ENCODE measurements at regions not wholly inside any gene's neighbourhood (a gene's known extent, or its start where the extent isn't known, plus 50 kb on each side); places are given as distances from the start of the nearest gene placed in this dataset.

DNA sequence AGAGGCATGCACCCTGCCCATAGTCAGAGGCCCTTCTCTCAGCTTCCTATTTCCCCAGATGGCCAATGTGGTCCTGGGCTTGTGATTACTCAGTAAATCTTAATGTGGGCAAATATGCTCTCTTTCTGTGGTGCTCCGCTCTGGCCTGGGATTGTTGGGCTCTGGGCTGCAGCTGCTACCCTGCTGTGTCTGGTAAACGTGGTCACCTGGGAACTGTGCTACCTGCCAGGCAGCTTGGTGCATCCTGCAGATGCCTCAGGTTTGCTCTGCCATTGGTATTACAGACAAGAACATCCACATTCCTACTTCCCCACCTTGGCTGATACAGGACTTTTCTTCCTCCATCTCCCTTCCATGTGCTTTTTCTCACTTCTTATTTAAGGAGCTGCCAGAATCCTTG, 611.5 kb upstream of the IMPG1 start:
- no peak for DNase-seq (ENCODE audit: low spot score in 2 of 2, unreplicated experiment in 2 of 2)
- no peaks in the 10 kb centered on the region for H3K27me3 Mint-ChIP-seq (ENCODE audit: low read depth)
- no peak overlapping the region for H3K27ac Mint-ChIP-seq
- peaks cover 6% of the 10 kb centered on the region for H3K9me3 Mint-ChIP-seq
- H3K4me3 Mint-ChIP-seq = no peak overlapping the region
- no peaks in the 10 kb centered on the region for H3K36me3 Mint-ChIP-seq
- no peaks in the 10 kb centered on the region for H3K4me1 Mint-ChIP-seq
- TF ChIP-seq, protein P1, sequence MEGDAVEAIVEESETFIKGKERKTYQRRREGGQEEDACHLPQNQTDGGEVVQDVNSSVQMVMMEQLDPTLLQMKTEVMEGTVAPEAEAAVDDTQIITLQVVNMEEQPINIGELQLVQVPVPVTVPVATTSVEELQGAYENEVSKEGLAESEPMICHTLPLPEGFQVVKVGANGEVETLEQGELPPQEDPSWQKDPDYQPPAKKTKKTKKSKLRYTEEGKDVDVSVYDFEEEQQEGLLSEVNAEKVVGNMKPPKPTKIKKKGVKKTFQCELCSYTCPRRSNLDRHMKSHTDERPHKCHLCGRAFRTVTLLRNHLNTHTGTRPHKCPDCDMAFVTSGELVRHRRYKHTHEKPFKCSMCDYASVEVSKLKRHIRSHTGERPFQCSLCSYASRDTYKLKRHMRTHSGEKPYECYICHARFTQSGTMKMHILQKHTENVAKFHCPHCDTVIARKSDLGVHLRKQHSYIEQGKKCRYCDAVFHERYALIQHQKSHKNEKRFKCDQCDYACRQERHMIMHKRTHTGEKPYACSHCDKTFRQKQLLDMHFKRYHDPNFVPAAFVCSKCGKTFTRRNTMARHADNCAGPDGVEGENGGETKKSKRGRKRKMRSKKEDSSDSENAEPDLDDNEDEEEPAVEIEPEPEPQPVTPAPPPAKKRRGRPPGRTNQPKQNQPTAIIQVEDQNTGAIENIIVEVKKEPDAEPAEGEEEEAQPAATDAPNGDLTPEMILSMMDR (IDR thresholded peaks at IDR 0.05; ENCODE audit: unreplicated experiment) = no peak

GRCh38 chr6:76682842-76683241, 610.4 kb upstream of the IMPG1 start:
- no peak for DNase-seq (ENCODE audit: low spot score in 2 of 2, unreplicated experiment in 2 of 2)
- Mint-ChIP-seq H3K4me1 (no peaks in the 10 kb centered on the region), H3K36me3 (no peaks in the 10 kb centered on the region), H3K27me3 (ENCODE audit: low read depth) (no peaks in the 10 kb centered on the region), H3K27ac (no peak overlapping the region), H3K9me3 (no peaks in the 10 kb centered on the region), H3K4me3 (no peak overlapping the region)
- TF ChIP-seq, protein P1 (IDR thresholded peaks at IDR 0.05; ENCODE audit: unreplicated experiment) = peak; percentile 70

DNA sequence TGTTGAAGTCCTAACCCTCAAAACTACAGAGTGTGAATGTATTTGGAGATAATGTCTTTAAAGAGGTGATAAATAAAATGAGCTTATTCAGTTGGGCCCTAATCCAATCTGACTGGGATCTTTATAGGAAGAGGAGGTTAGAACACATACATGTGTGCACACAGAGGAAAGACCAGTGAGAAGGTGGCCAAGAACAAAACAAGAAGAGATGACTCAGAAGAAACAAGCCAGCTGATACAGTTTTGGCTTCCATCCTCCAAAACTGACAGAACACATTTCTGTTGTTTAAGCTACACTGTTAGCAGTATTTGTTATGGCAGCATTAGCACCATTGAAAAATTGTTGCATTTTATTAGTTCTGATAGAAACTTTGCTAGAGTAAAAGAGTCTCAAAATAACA, 609.3 kb upstream of the IMPG1 start:
- Mint-ChIP-seq H3K9me3 (no peaks in the 10 kb centered on the region), H3K27ac (no peak overlapping the region), H3K36me3 (no peaks in the 10 kb centered on the region), H3K27me3 (ENCODE audit: low read depth) (no peaks in the 10 kb centered on the region), H3K4me1 (no peaks in the 10 kb centered on the region), H3K4me3 (no peak overlapping the region)
- no peak for DNase-seq (ENCODE audit: low spot score in 2 of 2, unreplicated experiment in 2 of 2)
- TF ChIP-seq, protein P1 (IDR thresholded peaks at IDR 0.05; ENCODE audit: unreplicated experiment) = no peak

GRCh38 chr6:76677017-76677416, 604.6 kb upstream of the IMPG1 start:
- no peaks in the 10 kb centered on the region for H3K4me1 Mint-ChIP-seq
- TF ChIP-seq, protein P1 (IDR thresholded peaks at IDR 0.05; ENCODE audit: unreplicated experiment) = no peak
- no peaks in the 10 kb centered on the region for H3K36me3 Mint-ChIP-seq
- H3K27me3 Mint-ChIP-seq (ENCODE audit: low read depth) = no peaks in the 10 kb centered on the region
- DNase-seq (ENCODE audit: low spot score in 2 of 2, unreplicated experiment in 2 of 2) = no peak
- H3K9me3 Mint-ChIP-seq = no peaks in the 10 kb centered on the region
- H3K27ac Mint-ChIP-seq = no peak overlapping the region
- no peak overlapping the region for H3K4me3 Mint-ChIP-seq

GRCh38 chr6:76671751-76672150, 599.3 kb upstream of the IMPG1 start:
- no peaks in the 10 kb centered on the region for H3K4me1 Mint-ChIP-seq
- TF ChIP-seq, protein P1 (IDR thresholded peaks at IDR 0.05; ENCODE audit: unreplicated experiment) = no peak
- DNase-seq (ENCODE audit: low spot score in 2 of 2, unreplicated experiment in 2 of 2) = no peak
- H3K27me3 Mint-ChIP-seq (ENCODE audit: low read depth) = no peaks in the 10 kb centered on the region
- H3K9me3 Mint-ChIP-seq = no peaks in the 10 kb centered on the region
- no peaks in the 10 kb centered on the region for H3K36me3 Mint-ChIP-seq
- no peak overlapping the region for H3K27ac Mint-ChIP-seq
- H3K4me3 Mint-ChIP-seq = no peak overlapping the region

- no peaks in the 10 kb centered on the region for H3K27me3 Mint-ChIP-seq (ENCODE audit: low read depth)
- no peak overlapping the region for H3K27ac Mint-ChIP-seq
- DNase-seq (ENCODE audit: low spot score in 2 of 2, unreplicated experiment in 2 of 2) = no peak
- H3K4me1 Mint-ChIP-seq = peaks cover 2% of the 10 kb centered on the region
- H3K4me3 Mint-ChIP-seq = no peak overlapping the region
- TF ChIP-seq, protein P1 (IDR thresholded peaks at IDR 0.05; ENCODE audit: unreplicated experiment) = no peak
- H3K9me3 Mint-ChIP-seq = peaks cover 4% of the 10 kb centered on the region
- H3K36me3 Mint-ChIP-seq = no peaks in the 10 kb centered on the region
These were observed 571.8 kb upstream of the IMPG1 start for GRCh38 chr6:76644231-76644630.
